KMS-11 (cell line): ENCODE measurements at regions not wholly inside any gene's neighbourhood (a gene's known extent, or its start where the extent isn't known, plus 50 kb on each side); places are given as distances from the start of the nearest gene placed in this dataset.

Experiments used
- H2AFZ ChIP-seq: fragments of 200-600 bp; sonication (generic); 2 replicates; pipeline ENCODE4 v1.6.1; 2016; ENCODE audit warnings: antibody characterized with exemption, mixed run types, low read depth
- H3K27ac ChIP-seq: fragments of 200-600 bp; sonication (generic); 2 replicates; pipeline ENCODE4 v1.6.1; 2016; ENCODE audit warnings: mild to moderate bottlenecking, mixed run types
- H3K27me3 ChIP-seq: fragments of 200-600 bp; sonication (generic); 2 replicates; pipeline ENCODE4 v1.6.1; 2017; ENCODE audit warnings: mild to moderate bottlenecking, low read depth, mixed run types, moderate library complexity; ENCODE audit not compliant: insufficient read depth
- H3K36me3 ChIP-seq: fragments of 200-600 bp; sonication (generic); 2 replicates; pipeline ENCODE4 v1.6.1; 2017; ENCODE audit warnings: mild to moderate bottlenecking, mixed run types; ENCODE audit not compliant: insufficient read depth
- H3K4me1 ChIP-seq: fragments of 200-600 bp; sonication (generic); 2 replicates; pipeline ENCODE4 v1.6.1; 2016; ENCODE audit warnings: mild to moderate bottlenecking, low read depth, mixed run types; ENCODE audit not compliant: poor library complexity, severe bottlenecking
- H3K4me2 ChIP-seq: fragments of 200-600 bp; sonication (generic); 2 replicates; pipeline ENCODE4 v1.7.0; 2016; ENCODE audit warnings: mild to moderate bottlenecking, mixed run types
- H3K4me3 ChIP-seq: fragments of 200-600 bp; sonication (generic); IDR thresholded peaks from 2 replicates; pipeline ENCODE4 v1.6.1; 2017; ENCODE audit warnings: low read depth, low read length, mixed read lengths; ENCODE audit not compliant: insufficient read depth
- H3K79me2 ChIP-seq: fragments of 200-600 bp; sonication (generic); 2 replicates; pipeline ENCODE4 v1.6.1; 2016; ENCODE audit warnings: low read depth, mixed run types; ENCODE audit not compliant: insufficient read depth
- H3K9ac ChIP-seq: fragments of 200-600 bp; sonication (generic); 2 replicates; pipeline ENCODE4 v1.6.1; 2016; ENCODE audit warnings: mild to moderate bottlenecking, mixed run types
- H4K20me1 ChIP-seq: fragments of 200-600 bp; sonication (generic); 2 replicates; pipeline ENCODE4 v1.6.1; 2016; ENCODE audit warnings: mild to moderate bottlenecking, mixed run types; ENCODE audit not compliant: insufficient read depth
- TF ChIP-seq, protein P1 (sequence below): fragments of 200-600 bp; sonication (generic); conservative IDR thresholded peaks from 2 replicates; pipeline ENCODE4 v1.6.1; 2017; ENCODE audit warnings: low read depth, mild to moderate bottlenecking, antibody characterized with exemption, low read length, moderate library complexity, mixed read lengths

GRCh38 chr1:200311256-200311655 is 98.6 kb downstream of the ZNF281 start:
- Histone ChIP-seq H3K27me3 (no peaks in the 10 kb centered on the region), H2AFZ (no peak overlapping the region), H3K36me3 (no peaks in the 10 kb centered on the region), H3K4me1 (peaks cover 12% of the 10 kb centered on the region), H4K20me1 (no peaks in the 10 kb centered on the region), H3K9ac (no peak overlapping the region), H3K4me2 (no peak overlapping the region), H3K27ac (no peak overlapping the region), H3K4me3 (no peak overlapping the region), H3K79me2 (no peaks in the 10 kb centered on the region)
- TF ChIP-seq, protein P1, sequence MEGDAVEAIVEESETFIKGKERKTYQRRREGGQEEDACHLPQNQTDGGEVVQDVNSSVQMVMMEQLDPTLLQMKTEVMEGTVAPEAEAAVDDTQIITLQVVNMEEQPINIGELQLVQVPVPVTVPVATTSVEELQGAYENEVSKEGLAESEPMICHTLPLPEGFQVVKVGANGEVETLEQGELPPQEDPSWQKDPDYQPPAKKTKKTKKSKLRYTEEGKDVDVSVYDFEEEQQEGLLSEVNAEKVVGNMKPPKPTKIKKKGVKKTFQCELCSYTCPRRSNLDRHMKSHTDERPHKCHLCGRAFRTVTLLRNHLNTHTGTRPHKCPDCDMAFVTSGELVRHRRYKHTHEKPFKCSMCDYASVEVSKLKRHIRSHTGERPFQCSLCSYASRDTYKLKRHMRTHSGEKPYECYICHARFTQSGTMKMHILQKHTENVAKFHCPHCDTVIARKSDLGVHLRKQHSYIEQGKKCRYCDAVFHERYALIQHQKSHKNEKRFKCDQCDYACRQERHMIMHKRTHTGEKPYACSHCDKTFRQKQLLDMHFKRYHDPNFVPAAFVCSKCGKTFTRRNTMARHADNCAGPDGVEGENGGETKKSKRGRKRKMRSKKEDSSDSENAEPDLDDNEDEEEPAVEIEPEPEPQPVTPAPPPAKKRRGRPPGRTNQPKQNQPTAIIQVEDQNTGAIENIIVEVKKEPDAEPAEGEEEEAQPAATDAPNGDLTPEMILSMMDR: no peak

DNA sequence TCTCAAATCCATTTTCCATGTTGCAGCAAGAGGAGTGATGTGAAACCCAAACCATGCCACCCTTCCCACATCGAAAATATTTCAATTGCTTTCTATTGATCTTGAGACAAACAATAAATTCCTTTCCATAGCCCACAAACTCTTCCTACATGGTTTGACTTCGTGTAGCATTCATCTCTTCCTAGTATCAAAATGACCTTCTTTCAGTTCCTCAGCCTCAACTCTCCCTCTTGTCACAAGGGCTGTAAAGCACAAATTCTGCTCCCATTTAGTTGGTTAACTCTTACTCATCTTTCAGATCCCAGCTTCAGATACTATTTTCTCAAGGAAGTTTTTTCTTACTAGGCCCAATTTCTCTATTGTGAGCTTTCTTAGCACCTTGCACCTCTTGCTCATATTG is 99.0 kb downstream of the ZNF281 start:
- no peak overlapping the region for H3K4me3 ChIP-seq
- H2AFZ ChIP-seq: no peak overlapping the region
- no peak overlapping the region for H3K4me2 ChIP-seq
- H4K20me1 ChIP-seq: no peaks in the 10 kb centered on the region
- peaks cover 17% of the 10 kb centered on the region for H3K4me1 ChIP-seq
- no peaks in the 10 kb centered on the region for H3K27me3 ChIP-seq
- no peak overlapping the region for H3K27ac ChIP-seq
- TF ChIP-seq, protein P1: no peak
- H3K9ac ChIP-seq: no peak overlapping the region
- H3K79me2 ChIP-seq: no peaks in the 10 kb centered on the region
- no peaks in the 10 kb centered on the region for H3K36me3 ChIP-seq

GRCh38 chr1:200307755-200308066 is 102.1 kb downstream of the ZNF281 start:
- Histone ChIP-seq H3K4me1 (peaks cover 27% of the 10 kb centered on the region), H4K20me1 (no peaks in the 10 kb centered on the region), H3K4me3 (no peak overlapping the region), H3K79me2 (no peaks in the 10 kb centered on the region), H2AFZ (no peak overlapping the region), H3K27ac (no peak overlapping the region), H3K36me3 (no peaks in the 10 kb centered on the region), H3K9ac (no peak overlapping the region), H3K4me2 (no peak overlapping the region), H3K27me3 (no peaks in the 10 kb centered on the region)
- TF ChIP-seq, protein P1: peak; percentile 51; the same call in 1 of the 2 replicates

- Histone ChIP-seq H3K4me2 (peak overlapping the region; percentile 53), H3K27me3 (no peaks in the 10 kb centered on the region), H3K79me2 (no peaks in the 10 kb centered on the region), H3K4me1 (peaks cover 28% of the 10 kb centered on the region), H3K36me3 (no peaks in the 10 kb centered on the region), H3K4me3 (no peak overlapping the region), H3K27ac (no peak overlapping the region), H2AFZ (peak overlapping the region; percentile 54), H4K20me1 (no peaks in the 10 kb centered on the region), H3K9ac (no peak overlapping the region)
- TF ChIP-seq, protein P1: peak; percentile 99
Measured at GRCh38 chr1:200306944-200307754, 102.7 kb downstream of the ZNF281 start.
